ENCODE measurements at regions not wholly inside any gene's neighbourhood (a gene's known extent, or its start where the extent isn't known, plus 50 kb on each side); places are given as distances from the start of the nearest gene placed in this dataset.

GRCh38 chr11:19648321-19648720, 64.3 kb upstream of the NAV2 start:
- TF ChIP-seq, protein P1, sequence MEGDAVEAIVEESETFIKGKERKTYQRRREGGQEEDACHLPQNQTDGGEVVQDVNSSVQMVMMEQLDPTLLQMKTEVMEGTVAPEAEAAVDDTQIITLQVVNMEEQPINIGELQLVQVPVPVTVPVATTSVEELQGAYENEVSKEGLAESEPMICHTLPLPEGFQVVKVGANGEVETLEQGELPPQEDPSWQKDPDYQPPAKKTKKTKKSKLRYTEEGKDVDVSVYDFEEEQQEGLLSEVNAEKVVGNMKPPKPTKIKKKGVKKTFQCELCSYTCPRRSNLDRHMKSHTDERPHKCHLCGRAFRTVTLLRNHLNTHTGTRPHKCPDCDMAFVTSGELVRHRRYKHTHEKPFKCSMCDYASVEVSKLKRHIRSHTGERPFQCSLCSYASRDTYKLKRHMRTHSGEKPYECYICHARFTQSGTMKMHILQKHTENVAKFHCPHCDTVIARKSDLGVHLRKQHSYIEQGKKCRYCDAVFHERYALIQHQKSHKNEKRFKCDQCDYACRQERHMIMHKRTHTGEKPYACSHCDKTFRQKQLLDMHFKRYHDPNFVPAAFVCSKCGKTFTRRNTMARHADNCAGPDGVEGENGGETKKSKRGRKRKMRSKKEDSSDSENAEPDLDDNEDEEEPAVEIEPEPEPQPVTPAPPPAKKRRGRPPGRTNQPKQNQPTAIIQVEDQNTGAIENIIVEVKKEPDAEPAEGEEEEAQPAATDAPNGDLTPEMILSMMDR (IDR thresholded peaks at IDR 0.05; ENCODE audit: extremely low read depth in 1 of 2, insufficient read depth in 1 of 2, low read depth in 1 of 2, low read length in 2 of 2), result no peak
- TF ChIP-seq POLR2A (IDR thresholded peaks at IDR 0.05; ENCODE audit: low read depth, low read length) (no peak), EZH2 (IDR thresholded peaks at IDR 0.05; ENCODE audit: borderline replicate concordance, low read depth, low read length, severe bottlenecking) (no peak)

All from endothelial cell of umbilical vein (primary cell).